GM12865 (cell line): ENCODE measurements at regions not wholly inside any gene's neighbourhood (a gene's known extent, or its start where the extent isn't known, plus 50 kb on each side); places are given as distances from the start of the nearest gene placed in this dataset.

Experiments
- DNase-seq: peaks from one replicate; pipeline ENCODE4 v3.0.0; 2010; ENCODE audit warnings: low read depth
- H3K4me3 ChIP-seq: 2 replicates; pipeline ENCODE4 v1.5.1; 2011; ENCODE audit warnings: mild to moderate bottlenecking, low read depth, low read length, control low read depth
- TF ChIP-seq, protein P1 (sequence below): IDR thresholded peaks from 2 replicates; pipeline ENCODE4 v1.5.1; 2011; ENCODE audit warnings: low read length, control low read depth, low read depth, inconsistent platforms; ENCODE audit not compliant: insufficient read depth; ENCODE audit errors: missing control alignments

DNA sequence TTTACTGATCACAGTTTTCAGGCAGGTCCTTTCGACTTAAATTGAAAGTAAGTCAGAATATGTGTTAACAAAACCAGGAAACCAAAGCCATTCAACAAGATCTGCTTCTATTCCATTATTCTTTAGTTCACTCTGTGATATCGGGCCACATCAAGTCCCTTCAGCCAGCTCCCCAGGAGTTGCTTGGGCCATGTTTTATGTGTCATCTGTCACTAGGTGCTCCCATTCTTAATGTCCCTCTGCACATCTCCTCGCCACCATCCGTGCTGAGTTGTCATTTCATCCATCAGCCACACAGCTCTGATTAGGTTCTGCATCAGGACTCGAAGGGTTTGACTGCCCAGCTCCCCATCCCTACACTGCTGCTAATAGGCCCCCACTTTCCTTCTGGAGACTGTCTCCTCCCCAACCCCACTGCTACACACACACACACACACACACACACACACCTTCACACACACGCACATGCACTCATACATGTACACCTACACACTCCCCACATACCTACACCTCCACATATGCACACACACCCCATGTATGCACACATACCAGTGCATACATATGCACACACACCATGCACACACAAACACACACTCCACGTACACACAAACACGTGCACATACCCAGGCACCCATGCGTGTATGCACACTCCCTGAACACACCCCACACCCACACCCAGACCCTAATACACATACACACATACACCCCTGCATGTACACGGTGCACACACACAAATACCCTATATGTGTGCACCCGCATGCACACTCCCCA is 143.3 kb upstream of the GMDS start:
- no peak for DNase-seq
- no peak overlapping the region for H3K4me3 ChIP-seq
- TF ChIP-seq, protein P1, sequence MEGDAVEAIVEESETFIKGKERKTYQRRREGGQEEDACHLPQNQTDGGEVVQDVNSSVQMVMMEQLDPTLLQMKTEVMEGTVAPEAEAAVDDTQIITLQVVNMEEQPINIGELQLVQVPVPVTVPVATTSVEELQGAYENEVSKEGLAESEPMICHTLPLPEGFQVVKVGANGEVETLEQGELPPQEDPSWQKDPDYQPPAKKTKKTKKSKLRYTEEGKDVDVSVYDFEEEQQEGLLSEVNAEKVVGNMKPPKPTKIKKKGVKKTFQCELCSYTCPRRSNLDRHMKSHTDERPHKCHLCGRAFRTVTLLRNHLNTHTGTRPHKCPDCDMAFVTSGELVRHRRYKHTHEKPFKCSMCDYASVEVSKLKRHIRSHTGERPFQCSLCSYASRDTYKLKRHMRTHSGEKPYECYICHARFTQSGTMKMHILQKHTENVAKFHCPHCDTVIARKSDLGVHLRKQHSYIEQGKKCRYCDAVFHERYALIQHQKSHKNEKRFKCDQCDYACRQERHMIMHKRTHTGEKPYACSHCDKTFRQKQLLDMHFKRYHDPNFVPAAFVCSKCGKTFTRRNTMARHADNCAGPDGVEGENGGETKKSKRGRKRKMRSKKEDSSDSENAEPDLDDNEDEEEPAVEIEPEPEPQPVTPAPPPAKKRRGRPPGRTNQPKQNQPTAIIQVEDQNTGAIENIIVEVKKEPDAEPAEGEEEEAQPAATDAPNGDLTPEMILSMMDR: no peak

DNA sequence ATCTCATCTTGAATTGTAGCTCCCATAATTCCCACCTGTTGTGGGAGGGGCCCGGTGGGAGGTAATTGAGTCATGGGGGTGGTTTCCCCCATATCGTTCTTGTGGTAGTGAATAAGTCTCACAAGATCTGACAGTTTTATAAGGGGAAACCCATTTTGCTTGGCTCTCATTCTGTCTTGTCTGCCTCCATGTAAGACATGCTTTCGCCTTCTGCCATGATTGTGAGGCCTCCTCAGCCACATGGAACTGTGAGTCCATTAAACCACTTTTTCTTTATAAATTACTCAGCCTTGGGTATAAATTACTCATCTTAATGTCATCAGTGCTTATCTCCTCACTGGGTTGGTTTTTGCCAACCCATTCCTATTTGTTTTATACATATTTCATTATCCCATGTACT is 142.0 kb upstream of the GMDS start:
- no peak for DNase-seq
- no peak overlapping the region for H3K4me3 ChIP-seq
- TF ChIP-seq, protein P1: no peak

GRCh38 chr6:2385471-2385983 is 140.1 kb upstream of the GMDS start:
- no peak overlapping the region for H3K4me3 ChIP-seq
- DNase-seq: no peak
- TF ChIP-seq, protein P1: no peak

GRCh38 chr6:2384528-2384927 is 139.1 kb upstream of the GMDS start:
- no peak overlapping the region for H3K4me3 ChIP-seq
- TF ChIP-seq, protein P1: no peak
- DNase-seq: no peak

DNA sequence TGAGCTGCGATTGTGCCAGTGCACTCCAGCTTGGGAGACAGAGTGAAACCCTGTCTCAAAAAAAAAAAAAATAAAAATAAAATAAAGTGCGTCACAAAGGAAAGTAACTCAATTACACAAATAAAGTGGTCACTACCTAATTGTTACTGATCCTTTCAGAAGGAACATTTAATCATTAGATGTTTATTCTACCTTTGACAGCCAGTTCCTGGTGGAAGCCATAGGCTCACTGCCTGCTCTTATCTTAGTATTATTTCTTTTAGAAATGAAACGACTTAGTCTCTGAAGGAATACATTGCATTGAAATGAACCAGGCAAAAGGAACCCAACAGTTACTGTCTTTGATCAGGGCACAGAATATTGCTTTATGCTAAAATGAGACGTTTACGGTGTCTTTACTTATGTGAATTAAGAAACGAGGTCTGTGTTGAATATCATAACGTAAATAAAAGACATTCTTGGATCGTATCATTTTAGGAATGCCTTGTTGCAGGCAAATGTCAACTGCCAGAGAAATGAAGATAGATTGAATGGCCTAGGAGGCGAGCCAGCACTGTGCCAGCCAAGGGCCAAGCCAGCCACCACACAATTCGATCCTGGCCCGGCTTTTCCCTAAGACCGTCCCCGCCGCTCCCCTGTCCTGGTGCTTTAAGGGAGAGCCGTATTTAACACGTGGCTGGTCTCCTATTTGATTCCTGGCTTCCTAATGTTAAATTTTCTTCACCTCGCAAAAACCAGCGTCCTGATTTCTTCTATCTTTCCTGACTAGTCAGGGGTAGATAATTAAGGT is 136.7 kb upstream of the GMDS start:
- no peak for DNase-seq
- H3K4me3 ChIP-seq: no peak overlapping the region
- TF ChIP-seq, protein P1: no peak

DNA sequence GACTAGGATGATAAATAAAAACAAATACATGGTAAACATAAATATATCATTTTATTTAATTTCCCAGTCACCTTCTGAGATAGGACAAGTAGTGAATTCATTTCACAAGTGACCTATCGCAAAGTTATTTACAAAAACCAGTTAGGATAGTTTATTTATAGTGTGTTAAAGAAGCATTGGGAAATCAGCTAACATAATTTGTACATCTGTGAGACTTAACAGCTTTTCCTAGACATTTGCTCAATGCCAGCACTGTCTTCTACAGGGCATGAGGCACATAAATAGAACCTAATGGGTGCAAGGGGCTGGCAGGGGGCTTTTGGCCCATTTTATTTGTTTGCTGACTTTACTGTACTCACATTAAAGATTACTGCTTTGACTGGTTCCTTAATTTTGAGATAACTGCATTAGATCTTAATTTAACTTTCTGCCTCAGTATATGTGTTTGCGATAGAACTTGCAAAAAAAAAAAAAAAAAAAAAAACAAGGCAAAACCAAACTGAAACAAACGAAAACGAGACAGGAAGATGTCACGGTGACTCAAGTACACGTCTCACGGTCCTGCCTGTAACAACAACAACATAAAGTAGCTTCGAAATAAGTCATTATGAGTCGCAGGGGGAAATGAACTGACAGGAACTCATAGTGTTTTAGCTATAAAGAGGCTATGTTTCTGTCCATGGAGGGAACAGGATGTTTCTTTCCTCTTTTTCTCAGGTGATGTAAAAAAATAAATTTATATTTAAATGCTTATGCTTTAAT is 133.7 kb upstream of the GMDS start:
- DNase-seq: peak; percentile 62
- no peak overlapping the region for H3K4me3 ChIP-seq
- TF ChIP-seq, protein P1: no peak
